ENCODE measurements at regions not wholly inside any gene's neighbourhood (a gene's known extent, or its start where the extent isn't known, plus 50 kb on each side); places are given as distances from the start of the nearest gene placed in this dataset.
A peak's percentile ranks its signal among the peaks of the same experiment; 100 is the strongest.

GRCh38 chr16:62272035-62272434, 235.8 kb upstream of the CDH8 start:
- Histone ChIP-seq H3K27me3 (ENCODE audit: insufficient read depth, low read length) (no peaks in the 10 kb centered on the region), H3K23ac (ENCODE audit: insufficient read length, low read depth, low read length) (no peak overlapping the region), H3K4me2 (ENCODE audit: insufficient read depth, insufficient read length, low read length) (no peak overlapping the region), H2BK12ac (ENCODE audit: insufficient read length, low read depth, low read length) (no peak overlapping the region), H4K20me1 (ENCODE audit: control insufficient read depth, insufficient read depth, insufficient read length) (no peaks in the 10 kb centered on the region), H2BK15ac (ENCODE audit: low read depth, low read length) (no peak overlapping the region), H2BK120ac (ENCODE audit: low read depth, low read length, poor library complexity, severe bottlenecking) (no peak overlapping the region), H3K4me1 (ENCODE audit: insufficient read depth, low read length) (no peaks in the 10 kb centered on the region; the same call in 1 of the 2 replicates), H2BK5ac (ENCODE audit: insufficient read length, low read length) (no peak overlapping the region), H3K27ac (ENCODE audit: insufficient read length, low read depth, low read length) (no peak overlapping the region), H3K9ac (ENCODE audit: extremely low read depth, insufficient read length, low read length) (no peak overlapping the region), H3K14ac (ENCODE audit: insufficient read depth, low read length) (no peak overlapping the region), H3K79me2 (ENCODE audit: insufficient read depth, low read length) (no peaks in the 10 kb centered on the region), H3K79me1 (ENCODE audit: insufficient read depth, low read depth, low read length, poor library complexity, severe bottlenecking) (no peaks in the 10 kb centered on the region), H3K23me2 (ENCODE audit: insufficient read length, low read depth, low read length, poor library complexity, severe bottlenecking) (no peaks in the 10 kb centered on the region), H4K91ac (ENCODE audit: insufficient read length, low read depth, low read length) (no peak overlapping the region), H2BK20ac (ENCODE audit: low read depth, low read length, poor library complexity, severe bottlenecking) (no peak overlapping the region), H3K56ac (ENCODE audit: insufficient read length, low read depth, low read length) (no peak overlapping the region), H3K18ac (ENCODE audit: insufficient read length, low read depth, low read length) (no peak overlapping the region), H3T11ph (ENCODE audit: low read length) (no peak overlapping the region), H2AFZ (ENCODE audit: low read length) (no peak overlapping the region), H3K4ac (ENCODE audit: low read depth, low read length) (no peak overlapping the region), H3K9me3 (ENCODE audit: control insufficient read depth, low read depth, low read length) (no peaks in the 10 kb centered on the region), H2AK5ac (ENCODE audit: insufficient read length, low read length) (no peak overlapping the region), H4K8ac (replicated peaks; ENCODE audit: insufficient read length, low read depth, low read length) (no peak overlapping the region), H4K5ac (ENCODE audit: insufficient read length, low read depth, low read length) (no peak overlapping the region)
- H3K36me3 Mint-ChIP-seq (ENCODE audit: insufficient read depth in 1 of 3, low read depth in 3 of 3), result no peaks in the 10 kb centered on the region
- H3K4me1 Mint-ChIP-seq, result peaks cover 27 to 31% of the 10 kb centered on the region in 2 experiments
- H3K27me3 Mint-ChIP-seq (ENCODE audit: low read depth), result no peaks in the 10 kb centered on the region
- no peak for DNase-seq
- H3K9me3 Mint-ChIP-seq, result no peaks in the 10 kb centered on the region
- no peak overlapping the region for H3K4me3 Mint-ChIP-seq
- no CpG with 5 or more reads among the region's 1 CpG for WGBS (ENCODE audit: extremely low coverage, insufficient read length, low lambda C conversion rate)
- no peak for TF ChIP-seq CTCF (conservative IDR thresholded peaks at IDR 0.05)
- H3K27ac Mint-ChIP-seq, result peak overlapping the region in 1 of 3 experiments; percentile 76; a peak in 1 of 7 replicates

Measured in H9 (cell line).